DOHH2 (cell line): ENCODE measurements at regions not wholly inside any gene's neighbourhood (a gene's known extent, or its start where the extent isn't known, plus 50 kb on each side); places are given as distances from the start of the nearest gene placed in this dataset.

ENCODE experiments used
- H3F3A ChIP-seq: fragments of 200-600 bp; sonication (generic), shearing (Covaris generic); 2 replicates; pipeline ENCODE4 v1.6.0; 2016; ENCODE audit warnings: antibody characterized with exemption, mild to moderate bottlenecking; ENCODE audit not compliant: control insufficient read depth, insufficient read depth
- H3K27ac ChIP-seq: fragments of 200-600 bp; sonication (generic); 2 replicates; pipeline ENCODE4 v1.5.1; 2014; ENCODE audit warnings: low read depth, mild to moderate bottlenecking, low read length, moderate library complexity
- H3K27me3 ChIP-seq: fragments of 200-600 bp; sonication (generic); 2 replicates; pipeline ENCODE4 v1.6.1; 2014; ENCODE audit warnings: mild to moderate bottlenecking, low read length, mixed read lengths; ENCODE audit not compliant: control insufficient read depth
- H3K36me3 ChIP-seq: fragments of 200-600 bp; sonication (generic); 2 replicates; pipeline ENCODE4 v1.6.1; 2014; ENCODE audit warnings: mild to moderate bottlenecking, low read length, moderate library complexity, mixed read lengths; ENCODE audit not compliant: control insufficient read depth
- H3K4me1 ChIP-seq: fragments of 200-600 bp; sonication (generic); 2 replicates; pipeline ENCODE4 v1.6.1; 2014; ENCODE audit warnings: mild to moderate bottlenecking, low read length, mixed read lengths; ENCODE audit not compliant: control insufficient read depth
- H3K4me2 ChIP-seq: fragments of 200-600 bp; sonication (generic); 2 replicates; pipeline ENCODE4 v1.6.0; 2014; ENCODE audit warnings: mild to moderate bottlenecking, low read length, moderate library complexity
- H3K4me3 ChIP-seq: fragments of 200-600 bp; sonication (generic); 2 replicates; pipeline ENCODE4 v1.5.1; 2014; ENCODE audit warnings: mild to moderate bottlenecking, low read length, mixed read lengths
- H3K79me2 ChIP-seq: fragments of 200-600 bp; sonication (generic); 2 replicates; pipeline ENCODE4 v1.6.1; 2014; ENCODE audit warnings: mild to moderate bottlenecking, low read length, mixed read lengths; ENCODE audit not compliant: control insufficient read depth
- H3K9me2 ChIP-seq: fragments of 200-600 bp; sonication (generic); replicated peaks from 2 replicates; pipeline ENCODE4 v1.6.1; 2014; ENCODE audit warnings: mild to moderate bottlenecking, low read length, mixed read lengths; ENCODE audit not compliant: control insufficient read depth
- H3K9me3 ChIP-seq: fragments of 200-600 bp; sonication (generic); 2 replicates; pipeline ENCODE4 v1.6.1; 2014; ENCODE audit warnings: antibody characterized with exemption, low read length, mixed read lengths; ENCODE audit not compliant: control insufficient read depth, insufficient read depth
- H4K20me1 ChIP-seq: fragments of 200-600 bp; sonication (generic); 2 replicates; pipeline ENCODE4 v1.6.0; 2014; ENCODE audit warnings: low read depth, mild to moderate bottlenecking, antibody characterized with exemption, low read length, moderate library complexity; ENCODE audit not compliant: control insufficient read depth, insufficient read depth
- CTCF ChIP-seq: fragments of 200-600 bp; sonication (generic); IDR thresholded peaks from one replicate; pipeline ENCODE4 v1.5.1; 2014; ENCODE audit warnings: antibody characterized with exemption, mild to moderate bottlenecking, low read depth, low read length; ENCODE audit not compliant: poor library complexity, severe bottlenecking
- EZH2phosphoT487 ChIP-seq: fragments of 200-600 bp; sonication (generic); IDR thresholded peaks from 2 replicates; pipeline ENCODE4 v1.6.1; 2017; ENCODE audit warnings: borderline replicate concordance, mild to moderate bottlenecking, antibody characterized with exemption, low read length, moderate library complexity, mixed read lengths

- Histone ChIP-seq H3K79me2 (no peaks in the 10 kb centered on the region), H3K4me3 (no peak overlapping the region), H3F3A (no peaks in the 10 kb centered on the region), H3K27me3 (no peaks in the 10 kb centered on the region), H3K36me3 (no peaks in the 10 kb centered on the region), H3K9me3 (no peaks in the 10 kb centered on the region), H4K20me1 (no peaks in the 10 kb centered on the region), H3K27ac (no peak overlapping the region), H3K4me1 (no peaks in the 10 kb centered on the region), H3K9me2 (no peaks in the 10 kb centered on the region), H3K4me2 (no peak overlapping the region)
- TF ChIP-seq EZH2phosphoT487 (no peak), CTCF (no peak)
These were observed 85.5 kb upstream of the OXGR1 start for GRCh38 chr13:97079726-97080125.

GRCh38 chr13:97082461-97083207, 88.4 kb upstream of the OXGR1 start:
- no peak overlapping the region for H3K4me2 ChIP-seq
- no peaks in the 10 kb centered on the region for H3K4me1 ChIP-seq
- no peaks in the 10 kb centered on the region for H4K20me1 ChIP-seq
- no peaks in the 10 kb centered on the region for H3K27me3 ChIP-seq
- TF ChIP-seq CTCF (no peak), EZH2phosphoT487 (no peak)
- no peak overlapping the region for H3K4me3 ChIP-seq
- H3K36me3 ChIP-seq: no peaks in the 10 kb centered on the region
- H3F3A ChIP-seq: no peaks in the 10 kb centered on the region
- no peaks in the 10 kb centered on the region for H3K9me3 ChIP-seq
- no peaks in the 10 kb centered on the region for H3K9me2 ChIP-seq
- no peak overlapping the region for H3K27ac ChIP-seq
- no peaks in the 10 kb centered on the region for H3K79me2 ChIP-seq

- Histone ChIP-seq H3K4me3 (no peak overlapping the region), H3K79me2 (no peaks in the 10 kb centered on the region)
These were observed 96.9 kb upstream of the OXGR1 start for GRCh38 chr13:97091196-97091595.

More at GRCh38 chr13:97091196-97091595, 96.9 kb upstream of the OXGR1 start:
- Histone ChIP-seq H3K36me3 (no peaks in the 10 kb centered on the region), H3K27ac (no peak overlapping the region), H3K9me2 (no peaks in the 10 kb centered on the region), H4K20me1 (no peaks in the 10 kb centered on the region), H3K4me2 (no peak overlapping the region), H3K4me1 (no peaks in the 10 kb centered on the region), H3F3A (no peaks in the 10 kb centered on the region), H3K9me3 (no peaks in the 10 kb centered on the region), H3K27me3 (no peaks in the 10 kb centered on the region)
- TF ChIP-seq CTCF (no peak), EZH2phosphoT487 (no peak)
